ENCODE measurements at regions not wholly inside any gene's neighbourhood (a gene's known extent, or its start where the extent isn't known, plus 50 kb on each side); places are given as distances from the start of the nearest gene placed in this dataset.

- no peak overlapping the region for H3K27ac ChIP-seq (ENCODE audit: low read depth, low read length, poor library complexity, severe bottlenecking)
- no peak overlapping the region for H3K4me2 ChIP-seq (ENCODE audit: low read length)
- BruUV-seq (replicated peaks), result no TSS peak
- no peak for TF ChIP-seq CTCF (conservative IDR thresholded peaks at IDR 0.05; ENCODE audit: low read length)
- no peak for TF ChIP-seq EZH2phosphoT487 (IDR thresholded peaks at IDR 0.05; ENCODE audit: borderline replicate concordance, low read depth, low read length)
- CTCF ChIA-PET (ENCODE audit: unreplicated experiment), result no interaction called here
- no peaks in the 10 kb centered on the region for H3K9me2 ChIP-seq (ENCODE audit: insufficient read depth, low read length)
- H3K9me3 ChIP-seq (ENCODE audit: low read length), result no peaks in the 10 kb centered on the region
- H4K20me1 ChIP-seq (ENCODE audit: insufficient read depth, low read length), result no peaks in the 10 kb centered on the region
- DNase-seq (ENCODE audit: low spot score), result no peak
- H3K4me1 ChIP-seq (ENCODE audit: insufficient read depth, low read length, poor library complexity, severe bottlenecking), result no peaks in the 10 kb centered on the region
- H3K79me2 ChIP-seq (ENCODE audit: insufficient read depth, low read depth, low read length), result no peaks in the 10 kb centered on the region
- intact Hi-C loops (cut with micrococcal nuclease; ENCODE audit: unreplicated experiment), result no loop called here
- no peak overlapping the region for H2AFZ ChIP-seq (ENCODE audit: low read length)
- no peak overlapping the region for H3K4me3 ChIP-seq (ENCODE audit: low read depth, low read length, poor library complexity, severe bottlenecking)
- POLR2A ChIA-PET, result interaction anchor here (0.6 to 1.0 kb wide), 4 partner anchors 88 to 845 kb away, joined by 3 to 5 read pairs (median 3); no protein-coding TSS in a partner anchor
- H3K36me3 ChIP-seq (ENCODE audit: insufficient read depth, low read length), result peaks cover 80% of the 10 kb centered on the region
These were observed 54.6 kb upstream of the POU4F3 start for GRCh38 chr5:146284016-146284415.

All from OCI-LY7 (cell line).